BLaER1 (cell line): ENCODE measurements at regions not wholly inside any gene's neighbourhood (a gene's known extent, or its start where the extent isn't known, plus 50 kb on each side); places are given as distances from the start of the nearest gene placed in this dataset.

Experiments used
- H3K27ac ChIP-seq: shearing (Covaris generic); formaldehyde crosslinking; 2 replicates; pipeline ENCODE4 v1.8.1; 2022
- H3K27me3 ChIP-seq: shearing (Covaris generic); formaldehyde crosslinking; 2 replicates; pipeline ENCODE4 v1.8.1; 2022
- H3K36me3 ChIP-seq: shearing (Covaris generic); formaldehyde crosslinking; 2 replicates; pipeline ENCODE4 v1.8.1; 2022
- H3K4me1 ChIP-seq: shearing (Covaris generic); formaldehyde crosslinking; 2 replicates; pipeline ENCODE4 v1.8.1; 2022
- H3K4me2 ChIP-seq: shearing (Covaris generic); formaldehyde crosslinking; 2 replicates; pipeline ENCODE4 v1.8.1; 2022
- H3K4me3 ChIP-seq: shearing (Covaris generic); formaldehyde crosslinking; 2 replicates; pipeline ENCODE4 v1.8.1; 2022
- H3K9ac ChIP-seq: shearing (Covaris generic); formaldehyde crosslinking; 2 replicates; pipeline ENCODE4 v1.8.1; 2022
- H3K9me3 ChIP-seq: shearing (Covaris generic); formaldehyde crosslinking; 2 replicates; pipeline ENCODE4 v1.8.1; 2022
- H4K20me1 ChIP-seq: shearing (Covaris generic); formaldehyde crosslinking; 2 replicates; pipeline ENCODE4 v1.8.1; 2022
- Cebpa-rat ChIP-seq: shearing (Covaris generic); IDR thresholded peaks from 2 replicates; pipeline ENCODE4 v1.8.1; 2022

GRCh38 chr12:67400742-67401141, 131.6 kb downstream of the CAND1 start:
- no peak for TF ChIP-seq Cebpa-rat
- Histone ChIP-seq H3K9me3 (peaks cover 11% of the 10 kb centered on the region; the same call in 1 of the 2 replicates), H3K36me3 (no peaks in the 10 kb centered on the region), H4K20me1 (no peaks in the 10 kb centered on the region), H3K27me3 (no peaks in the 10 kb centered on the region), H3K4me2 (no peak overlapping the region), H3K4me1 (peaks cover 4% of the 10 kb centered on the region; the same call in 1 of the 2 replicates), H3K27ac (no peak overlapping the region), H3K9ac (no peak overlapping the region), H3K4me3 (no peak overlapping the region)

- no peaks in the 10 kb centered on the region for H3K27me3 ChIP-seq
- no peak for TF ChIP-seq Cebpa-rat
- H4K20me1 ChIP-seq, result no peaks in the 10 kb centered on the region
- no peaks in the 10 kb centered on the region for H3K4me1 ChIP-seq
- no peak overlapping the region for H3K4me3 ChIP-seq
- H3K9me3 ChIP-seq, result peaks cover 5% of the 10 kb centered on the region
- no peak overlapping the region for H3K4me2 ChIP-seq
- H3K36me3 ChIP-seq, result no peaks in the 10 kb centered on the region
- H3K27ac ChIP-seq, result no peak overlapping the region
- H3K9ac ChIP-seq, result no peak overlapping the region
Observed at GRCh38 chr12:67410246-67410645, 141.1 kb downstream of the CAND1 start.

- no peak for TF ChIP-seq Cebpa-rat
Observed at GRCh38 chr12:67410667-67411067, 141.5 kb downstream of the CAND1 start.

DNA sequence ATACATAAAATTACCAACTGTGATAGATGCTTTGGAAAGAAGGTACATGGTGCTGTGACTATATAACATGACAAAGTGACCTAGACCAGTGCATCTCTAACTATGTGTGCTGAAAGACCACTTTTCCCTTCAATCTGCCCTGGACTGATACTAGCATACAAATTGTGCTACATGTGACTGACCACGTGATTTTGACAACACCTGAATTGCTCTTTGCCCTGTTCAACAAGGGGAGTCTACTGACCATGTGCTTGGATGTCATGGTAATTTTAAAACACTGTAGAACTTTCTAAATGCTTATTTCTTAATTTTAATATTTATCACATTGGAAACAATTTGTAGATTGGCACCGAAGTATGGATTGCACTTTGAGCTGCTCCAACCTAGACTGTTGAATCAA, 142.4 kb downstream of the CAND1 start:
- H3K27me3 ChIP-seq, result no peaks in the 10 kb centered on the region
- no peak overlapping the region for H3K4me3 ChIP-seq
- no peak for TF ChIP-seq Cebpa-rat
- no peaks in the 10 kb centered on the region for H3K9me3 ChIP-seq
- no peak overlapping the region for H3K27ac ChIP-seq
- H3K36me3 ChIP-seq, result no peaks in the 10 kb centered on the region
- H4K20me1 ChIP-seq, result no peaks in the 10 kb centered on the region
- H3K4me1 ChIP-seq, result no peaks in the 10 kb centered on the region
- H3K4me2 ChIP-seq, result no peak overlapping the region
- no peak overlapping the region for H3K9ac ChIP-seq

More at GRCh38 chr12:67410667-67411067, 141.5 kb downstream of the CAND1 start:
- no peak overlapping the region for H3K9ac ChIP-seq
- no peak overlapping the region for H3K4me2 ChIP-seq
- H4K20me1 ChIP-seq, result no peaks in the 10 kb centered on the region
- no peak overlapping the region for H3K4me3 ChIP-seq
- H3K27ac ChIP-seq, result no peak overlapping the region
- no peaks in the 10 kb centered on the region for H3K36me3 ChIP-seq
- no peaks in the 10 kb centered on the region for H3K27me3 ChIP-seq
- H3K9me3 ChIP-seq, result peaks cover under 1% of the 10 kb centered on the region
- H3K4me1 ChIP-seq, result no peaks in the 10 kb centered on the region

DNA sequence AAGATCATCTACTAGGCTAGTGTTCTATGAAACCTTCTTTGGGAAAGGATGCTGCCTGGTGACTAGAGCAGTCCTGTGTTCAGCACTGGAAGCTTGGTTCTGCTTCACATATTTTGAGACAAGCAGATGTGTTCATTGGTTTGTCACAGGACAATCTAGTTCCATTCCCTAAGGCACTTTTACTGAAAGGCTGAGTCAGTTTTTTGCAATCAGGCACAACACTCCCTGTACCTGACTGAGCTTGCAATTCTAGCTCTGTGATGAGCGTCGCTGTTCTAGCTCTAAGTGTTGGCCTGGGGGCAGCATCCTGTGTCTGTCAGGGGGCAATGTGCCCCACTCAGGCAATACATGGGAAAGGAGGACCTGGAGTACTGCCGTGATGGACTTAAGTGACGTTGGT, 144.4 kb downstream of the CAND1 start:
- no peaks in the 10 kb centered on the region for H3K27me3 ChIP-seq
- H3K4me2 ChIP-seq, result no peak overlapping the region
- H3K36me3 ChIP-seq, result no peaks in the 10 kb centered on the region
- no peaks in the 10 kb centered on the region for H4K20me1 ChIP-seq
- H3K4me1 ChIP-seq, result no peaks in the 10 kb centered on the region
- no peak for TF ChIP-seq Cebpa-rat
- H3K9me3 ChIP-seq, result no peaks in the 10 kb centered on the region
- H3K9ac ChIP-seq, result no peak overlapping the region
- no peak overlapping the region for H3K27ac ChIP-seq
- H3K4me3 ChIP-seq, result no peak overlapping the region

- no peak for TF ChIP-seq Cebpa-rat
- no peaks in the 10 kb centered on the region for H3K9me3 ChIP-seq
- no peaks in the 10 kb centered on the region for H3K36me3 ChIP-seq
- H3K27ac ChIP-seq, result no peak overlapping the region
- H3K4me3 ChIP-seq, result no peak overlapping the region
- no peaks in the 10 kb centered on the region for H3K4me1 ChIP-seq
- no peak overlapping the region for H3K4me2 ChIP-seq
- H3K9ac ChIP-seq, result no peak overlapping the region
- H4K20me1 ChIP-seq, result no peaks in the 10 kb centered on the region
- no peaks in the 10 kb centered on the region for H3K27me3 ChIP-seq
Observed at GRCh38 chr12:67414011-67414715, 145.0 kb downstream of the CAND1 start.

- no peak overlapping the region for H3K4me3 ChIP-seq
- no peaks in the 10 kb centered on the region for H3K4me1 ChIP-seq
- no peaks in the 10 kb centered on the region for H4K20me1 ChIP-seq
- H3K36me3 ChIP-seq, result no peaks in the 10 kb centered on the region
- H3K27me3 ChIP-seq, result no peaks in the 10 kb centered on the region
- no peak overlapping the region for H3K4me2 ChIP-seq
- H3K9me3 ChIP-seq, result no peaks in the 10 kb centered on the region
- no peak overlapping the region for H3K9ac ChIP-seq
- H3K27ac ChIP-seq, result no peak overlapping the region
- no peak for TF ChIP-seq Cebpa-rat
Observed at GRCh38 chr12:67415473-67415872, 146.3 kb downstream of the CAND1 start.

GRCh38 chr12:67419810-67420209, 150.7 kb downstream of the CAND1 start:
- H3K4me1 ChIP-seq, result no peaks in the 10 kb centered on the region
- H3K36me3 ChIP-seq, result no peaks in the 10 kb centered on the region
- H3K9ac ChIP-seq, result no peak overlapping the region
- no peak for TF ChIP-seq Cebpa-rat
- no peaks in the 10 kb centered on the region for H4K20me1 ChIP-seq
- no peak overlapping the region for H3K4me2 ChIP-seq
- no peaks in the 10 kb centered on the region for H3K9me3 ChIP-seq
- H3K27me3 ChIP-seq, result no peaks in the 10 kb centered on the region
- no peak overlapping the region for H3K27ac ChIP-seq
- H3K4me3 ChIP-seq, result no peak overlapping the region

DNA sequence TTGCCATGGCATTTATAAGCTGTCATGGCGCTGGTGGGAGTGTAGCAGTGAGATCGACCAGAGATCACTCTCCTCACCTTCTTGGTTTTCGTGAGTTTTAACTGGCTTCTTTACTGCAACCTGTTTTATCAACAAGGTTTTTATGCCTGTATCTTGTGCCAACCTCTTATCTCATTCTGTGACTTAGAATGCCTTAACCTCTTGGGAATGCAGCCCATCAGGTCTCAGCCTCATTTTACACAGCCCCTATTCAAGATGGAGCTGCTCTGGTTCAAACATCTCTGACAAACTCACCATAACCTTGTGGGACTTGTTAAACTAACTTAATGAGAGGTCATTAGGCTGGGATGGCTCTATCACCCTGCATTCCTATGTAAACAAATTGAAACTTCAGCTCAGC, 151.3 kb downstream of the CAND1 start:
- no peaks in the 10 kb centered on the region for H3K4me1 ChIP-seq
- no peaks in the 10 kb centered on the region for H3K9me3 ChIP-seq
- H3K27ac ChIP-seq, result no peak overlapping the region
- no peaks in the 10 kb centered on the region for H4K20me1 ChIP-seq
- no peak for TF ChIP-seq Cebpa-rat
- H3K36me3 ChIP-seq, result no peaks in the 10 kb centered on the region
- no peak overlapping the region for H3K9ac ChIP-seq
- no peak overlapping the region for H3K4me3 ChIP-seq
- H3K27me3 ChIP-seq, result no peaks in the 10 kb centered on the region
- no peak overlapping the region for H3K4me2 ChIP-seq

GRCh38 chr12:67422081-67422480, 152.9 kb downstream of the CAND1 start:
- no peak overlapping the region for H3K4me2 ChIP-seq
- no peaks in the 10 kb centered on the region for H3K9me3 ChIP-seq
- no peak overlapping the region for H3K4me3 ChIP-seq
- no peak for TF ChIP-seq Cebpa-rat
- H3K27ac ChIP-seq, result no peak overlapping the region
- no peaks in the 10 kb centered on the region for H3K27me3 ChIP-seq
- H3K4me1 ChIP-seq, result no peaks in the 10 kb centered on the region
- no peak overlapping the region for H3K9ac ChIP-seq
- H4K20me1 ChIP-seq, result no peaks in the 10 kb centered on the region
- no peaks in the 10 kb centered on the region for H3K36me3 ChIP-seq

- no peaks in the 10 kb centered on the region for H4K20me1 ChIP-seq
- no peaks in the 10 kb centered on the region for H3K9me3 ChIP-seq
- no peak for TF ChIP-seq Cebpa-rat
- no peak overlapping the region for H3K27ac ChIP-seq
- no peak overlapping the region for H3K4me2 ChIP-seq
- no peak overlapping the region for H3K4me3 ChIP-seq
- H3K36me3 ChIP-seq, result no peaks in the 10 kb centered on the region
- no peak overlapping the region for H3K9ac ChIP-seq
- no peaks in the 10 kb centered on the region for H3K27me3 ChIP-seq
- no peaks in the 10 kb centered on the region for H3K4me1 ChIP-seq
Observed at GRCh38 chr12:67424784-67425183, 155.6 kb downstream of the CAND1 start.
